HG03066 (cell line): ENCODE measurements at regions not wholly inside any gene's neighbourhood (a gene's known extent, or its start where the extent isn't known, plus 50 kb on each side); places are given as distances from the start of the nearest gene placed in this dataset.
"Not testable (repeated sequence)": the region's sequence is repeated elsewhere in the genome, so short reads cannot be mapped to it uniquely, and the experiment has no call there.

Experiments used
- ATAC-seq: cut with Tn5 transposase; IDR thresholded peaks from one replicate; pipeline ENCODE4 v1.9.1; 2021; ENCODE audit warnings: low read depth; ENCODE audit not compliant: unreplicated experiment

- ATAC-seq, result no peak
These were observed 1050.6 kb upstream of the GRIA3 start for GRCh38 chrX:122133478-122133877.

GRCh38 chrX:122134291-122134690 is 1049.8 kb upstream of the GRIA3 start:
- no peak for ATAC-seq

GRCh38 chrX:122135070-122135469 is 1049.0 kb upstream of the GRIA3 start:
- ATAC-seq, result no peak

- ATAC-seq, result not testable (repeated sequence)
These were observed 1043.9 kb upstream of the GRIA3 start for GRCh38 chrX:122140219-122140618.

- no peak for ATAC-seq
These were observed 1030.1 kb upstream of the GRIA3 start for GRCh38 chrX:122154019-122154418.

GRCh38 chrX:122168241-122168640 is 1015.8 kb upstream of the GRIA3 start:
- ATAC-seq, result no peak

GRCh38 chrX:122184791-122185190 is 999.3 kb upstream of the GRIA3 start:
- ATAC-seq, result no peak

- no peak for ATAC-seq
These were observed 996.9 kb upstream of the GRIA3 start for GRCh38 chrX:122187069-122187713.

GRCh38 chrX:122188751-122189150 is 995.3 kb upstream of the GRIA3 start:
- no peak for ATAC-seq

GRCh38 chrX:122196343-122196742 is 987.7 kb upstream of the GRIA3 start:
- no peak for ATAC-seq

- no peak for ATAC-seq
These were observed 980.7 kb upstream of the GRIA3 start for GRCh38 chrX:122203399-122203798.

- no peak for ATAC-seq
These were observed 965.4 kb upstream of the GRIA3 start for GRCh38 chrX:122218666-122219065.

- ATAC-seq, result no peak
These were observed 964.9 kb upstream of the GRIA3 start for GRCh38 chrX:122219226-122219625.

- ATAC-seq, result no peak
These were observed 964.3 kb upstream of the GRIA3 start for GRCh38 chrX:122219735-122220134.

GRCh38 chrX:122220644-122221373 is 963.3 kb upstream of the GRIA3 start:
- no peak for ATAC-seq

- ATAC-seq, result not testable (repeated sequence)
These were observed 962.3 kb upstream of the GRIA3 start for GRCh38 chrX:122221810-122222209.

- ATAC-seq, result not testable (repeated sequence)
These were observed 959.9 kb upstream of the GRIA3 start for GRCh38 chrX:122224137-122224536.

- no peak for ATAC-seq
These were observed 945.3 kb upstream of the GRIA3 start for GRCh38 chrX:122238801-122239200.

- no peak for ATAC-seq
These were observed 942.1 kb upstream of the GRIA3 start for GRCh38 chrX:122241959-122242358.

- ATAC-seq, result no peak
These were observed 940.0 kb upstream of the GRIA3 start for GRCh38 chrX:122244080-122244479.

- no peak for ATAC-seq
These were observed 938.9 kb upstream of the GRIA3 start for GRCh38 chrX:122245175-122245574.

GRCh38 chrX:122245943-122246342 is 938.1 kb upstream of the GRIA3 start:
- ATAC-seq, result no peak
